NCI-H128 (cell line): ENCODE measurements at regions not wholly inside any gene's neighbourhood (a gene's known extent, or its start where the extent isn't known, plus 50 kb on each side); places are given as distances from the start of the nearest gene placed in this dataset.
"Not testable (repeated sequence)": the region's sequence is repeated elsewhere in the genome, so short reads cannot be mapped to it uniquely, and the experiment has no call there.

Source experiments
- DNase-seq: peaks from one replicate; lab custom pipeline; 2025; ENCODE audit not compliant: unreplicated experiment; lab: John Stamatoyannopoulos, UW

DNA sequence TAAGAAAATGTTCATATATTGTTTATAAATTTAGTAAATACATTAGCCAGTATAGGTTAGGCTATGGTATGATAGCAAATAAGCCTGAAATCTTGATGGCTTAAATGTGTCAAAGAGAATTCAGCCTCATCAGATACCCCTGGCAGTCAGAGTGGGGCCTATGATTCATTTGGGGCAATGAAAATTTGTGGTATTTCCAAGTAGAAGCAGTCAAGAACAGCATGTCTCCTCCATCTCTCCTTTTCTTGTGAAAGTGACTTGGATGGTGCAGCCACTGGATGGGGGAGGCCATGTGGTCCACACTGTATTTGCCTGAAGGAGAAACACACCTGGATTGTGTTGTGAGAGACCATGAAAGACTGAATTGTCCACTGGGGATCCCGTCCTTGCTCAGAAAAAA lies 82.7 kb downstream of the DLEU7 start:
- no peak for DNase-seq

DNA sequence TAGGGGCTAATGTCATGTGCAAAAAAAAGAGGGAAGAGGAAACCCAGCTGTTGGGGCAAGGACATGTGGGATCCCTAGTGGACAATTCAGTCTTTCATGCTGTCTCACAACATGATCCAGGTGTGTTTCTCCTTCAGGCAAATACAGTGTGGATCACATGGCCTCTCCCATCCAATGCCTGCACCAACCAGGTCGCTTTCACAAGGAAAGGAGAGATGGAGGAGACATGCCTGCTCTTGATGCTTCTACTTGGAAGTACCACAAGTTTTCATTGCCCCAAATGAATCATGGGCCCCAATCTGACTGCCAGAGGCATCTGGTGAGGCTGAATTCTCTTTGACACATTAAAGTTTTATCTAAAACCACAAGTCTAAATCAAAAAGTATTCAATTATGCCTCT lies 82.1 kb downstream of the DLEU7 start:
- no peak for DNase-seq

DNA sequence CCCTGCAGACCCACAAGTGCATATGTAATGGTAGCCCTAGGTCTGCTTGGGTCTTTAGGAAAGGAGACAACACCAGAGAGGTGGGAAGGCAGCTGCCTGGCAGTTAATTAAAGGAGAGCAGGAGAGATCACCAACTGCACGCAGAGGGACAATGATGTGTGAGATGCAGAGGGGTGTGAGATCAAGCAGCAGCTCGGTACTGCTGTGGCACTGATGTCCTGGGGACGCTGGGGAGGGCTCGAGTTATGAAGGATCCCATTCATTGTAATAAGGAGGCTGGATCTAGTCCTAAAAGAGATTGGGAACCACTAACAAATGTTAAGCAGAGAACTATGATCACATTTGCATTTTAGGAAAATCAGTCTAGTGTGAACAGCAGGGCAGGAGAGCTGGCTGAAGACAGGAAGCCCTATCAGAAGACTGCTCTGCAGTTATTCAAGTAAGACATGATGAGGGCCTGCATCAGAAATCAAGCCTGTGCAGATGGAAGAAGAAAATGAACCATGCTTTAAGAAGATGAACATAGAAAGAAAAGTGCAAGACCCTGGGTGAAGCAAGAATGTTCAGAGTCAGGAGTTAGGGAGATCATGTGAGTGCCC lies 80.4 kb downstream of the DLEU7 start:
- DNase-seq = no peak

DNA sequence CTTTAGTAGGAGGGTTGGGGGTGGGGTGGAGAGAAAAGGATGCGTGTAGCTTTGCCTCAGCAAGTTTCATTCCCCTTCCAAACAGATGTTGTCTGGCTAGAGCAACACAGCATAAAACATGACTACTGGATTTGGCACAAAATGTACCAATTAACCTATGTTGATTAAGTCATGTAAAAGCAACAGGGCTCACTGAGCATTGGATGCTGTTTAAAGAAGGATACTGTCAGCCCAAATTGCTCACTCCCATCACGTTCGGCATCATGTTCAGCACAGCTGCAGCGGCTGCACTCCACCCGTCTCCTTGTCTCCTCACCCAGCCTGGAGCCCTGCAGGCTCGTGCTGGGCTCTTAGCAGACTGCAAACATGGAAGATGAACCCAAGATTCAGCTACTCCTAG lies 77.5 kb downstream of the DLEU7 start:
- DNase-seq = no peak

DNA sequence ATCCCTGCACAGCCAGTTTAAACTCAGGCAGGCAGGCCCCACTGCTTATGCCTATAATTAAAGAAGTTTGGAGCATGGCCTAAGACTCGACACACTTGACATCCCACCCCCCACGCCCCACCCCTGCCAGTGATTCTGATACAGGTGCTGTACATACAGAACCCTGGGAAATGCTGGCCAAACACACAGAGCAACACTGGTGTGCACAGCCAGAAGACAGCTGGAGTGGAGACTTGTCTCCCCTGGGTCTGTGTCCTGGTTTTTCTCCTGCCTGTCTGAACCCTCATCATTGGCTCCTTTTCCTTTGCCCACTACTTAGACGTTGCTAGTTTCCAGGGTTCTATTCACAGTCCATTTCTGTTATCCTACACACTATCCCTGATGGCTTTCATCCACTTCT lies 76.8 kb downstream of the DLEU7 start:
- DNase-seq = no peak

DNA sequence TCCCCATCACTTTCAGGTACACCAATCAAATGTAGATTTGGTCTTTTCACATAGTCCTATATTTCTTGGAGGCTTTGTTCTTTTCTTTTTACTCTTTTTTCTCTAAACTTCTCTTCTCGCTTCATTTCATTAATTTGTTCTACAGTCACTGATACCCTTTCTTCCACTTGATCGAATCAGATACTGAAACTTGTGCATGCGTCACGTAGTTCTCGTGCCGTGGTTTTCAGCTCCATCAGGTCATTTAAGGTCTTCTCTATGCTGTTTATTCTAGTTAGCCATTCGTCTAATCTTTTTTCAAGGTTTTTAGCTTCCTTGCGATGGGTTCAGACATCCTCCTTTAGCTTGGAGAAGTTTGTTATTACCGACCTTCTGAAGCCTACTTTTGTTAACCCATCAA lies 70.6 kb downstream of the DLEU7 start:
- DNase-seq = not testable (repeated sequence)
